Gastrocnemius medialis (tissue), 4 donors: ENCODE measurements at regions not wholly inside any gene's neighbourhood (a gene's known extent, or its start where the extent isn't known, plus 50 kb on each side); places are given as distances from the start of the nearest gene placed in this dataset.

Source experiments
- ATAC-seq, 2 donors: fragments of 150-250 bp; one replicate each; pipeline ENCODE4 v1.9.1; 2016
- DNase-seq, 2 donors: peaks; one replicate each; pipeline ENCODE4 v3.0.0-alpha.2; 2019
- H3K27ac ChIP-seq, 4 donors: fragments of 200-600 bp; sonication (generic); 1 replicate in 1 of 4; 2 replicates in 3 of 4; pipeline ENCODE4 v1.5.1; 2016 to 2018; ENCODE audit warnings: mild to moderate bottlenecking in 2 of 4, moderate library complexity in 1 of 4
- H3K27me3 ChIP-seq, 3 donors: fragments of 200-600 bp; sonication (generic) in 2 of 3; 1 replicate in 1 of 3; 2 replicates in 2 of 3; pipeline versions ENCODE4 v1.5.1 to v1.6.0; 2016 to 2019; ENCODE audit warnings: mild to moderate bottlenecking in 1 of 3, moderate library complexity in 1 of 3
- H3K36me3 ChIP-seq, 2 donors: fragments of 200-600 bp; sonication (generic) in 1 of 2; one replicate each; pipeline ENCODE4 v1.5.1; 2017 to 2018
- H3K4me1 ChIP-seq, 2 donors: fragments of 200-600 bp; sonication (generic) in 1 of 2; one replicate each; pipeline ENCODE4 v1.5.1; 2016 to 2017; ENCODE audit warnings: mild to moderate bottlenecking in 2 of 2
- H3K4me3 ChIP-seq, 4 donors: fragments of 200-600 bp; sonication (generic) in 3 of 4; 1 replicate in 1 of 4; 2 replicates in 3 of 4; pipeline ENCODE4 v1.5.1; 2016 to 2019; ENCODE audit warnings: mild to moderate bottlenecking in 2 of 4
- H3K9me3 ChIP-seq, 3 donors: fragments of 200-600 bp; sonication (generic) in 2 of 3; 1 replicate in 1 of 3; 2 replicates in 2 of 3; pipeline ENCODE4 v1.5.1; 2016 to 2019
- POLR2A ChIP-seq, 2 donors: fragments of 450-650 bp; IDR thresholded peaks; one replicate each; pipeline ENCODE4 v1.6.1; 2017; ENCODE audit warnings: antibody characterized with exemption in 2 of 2, mild to moderate bottlenecking in 2 of 2, moderate library complexity in 2 of 2
- in situ Hi-C, 4 donors: fragments of 200-750 bp; cut with MboI; loops; one replicate each; pipeline versions ENCODE4 v1.15.0 to v1.8.0; 2017; ENCODE audit warnings: low sequenced_read_pairs in 4 of 4
- intact Hi-C: fragments of 100-400 bp; cut with DNase I; formaldehyde crosslinking; loops from one replicate; pipeline ENCODE4 v1.15.1; 2023; ENCODE audit warnings: low total_unique reads
- TF ChIP-seq, protein P1 (sequence below), 5 experiments: fragments of 450-650 bp in 3 of 5; fragments of 200-600 bp in 2 of 5; sonication (generic) in 2 of 5; IDR thresholded peaks in 4 of 5; conservative IDR thresholded peaks in 1 of 5; 1 replicate in 4 of 5; 2 replicates in 1 of 5; pipeline ENCODE4 v1.5.1; 2016 to 2019; ENCODE audit warnings: antibody characterized with exemption in 5 of 5, mild to moderate bottlenecking in 3 of 5, moderate library complexity in 3 of 5

DNA sequence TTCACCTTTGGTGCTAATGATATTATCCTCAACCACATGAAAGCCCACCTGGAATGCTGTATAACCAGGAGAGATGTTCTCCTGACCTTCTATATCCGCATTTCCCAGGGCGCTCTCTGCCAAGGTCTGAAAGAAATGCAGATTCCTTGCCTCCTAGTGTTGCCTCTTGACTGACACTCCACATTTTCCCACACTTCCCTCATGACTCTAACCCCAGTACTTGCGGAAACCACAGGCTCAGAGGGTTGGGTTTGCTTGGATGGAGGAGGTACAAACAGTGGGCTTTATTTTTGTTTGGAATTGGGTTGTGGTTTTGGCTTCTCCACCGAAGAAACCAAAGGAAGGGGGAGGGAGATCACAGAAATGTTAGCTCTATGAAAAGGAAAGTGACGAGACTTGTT lies 222.9 kb upstream of the CELF2 start:
- DNase-seq: no peak
- intact Hi-C loops (no loop called here), in situ Hi-C loops (no loop called here)
- H3K27me3 ChIP-seq: peaks cover 0 to 9% (median 4%) of the 10 kb centered on the region in 3 donors
- H3K4me1 ChIP-seq: peaks cover 0 to 19% of the 10 kb centered on the region in 2 donors
- no peak overlapping the region for H3K27ac ChIP-seq
- no peaks in the 10 kb centered on the region for H3K9me3 ChIP-seq
- no peak for ATAC-seq
- no peak overlapping the region for H3K4me3 ChIP-seq
- TF ChIP-seq POLR2A (IDR thresholded peaks at IDR 0.05): no peak
- TF ChIP-seq, protein P1, sequence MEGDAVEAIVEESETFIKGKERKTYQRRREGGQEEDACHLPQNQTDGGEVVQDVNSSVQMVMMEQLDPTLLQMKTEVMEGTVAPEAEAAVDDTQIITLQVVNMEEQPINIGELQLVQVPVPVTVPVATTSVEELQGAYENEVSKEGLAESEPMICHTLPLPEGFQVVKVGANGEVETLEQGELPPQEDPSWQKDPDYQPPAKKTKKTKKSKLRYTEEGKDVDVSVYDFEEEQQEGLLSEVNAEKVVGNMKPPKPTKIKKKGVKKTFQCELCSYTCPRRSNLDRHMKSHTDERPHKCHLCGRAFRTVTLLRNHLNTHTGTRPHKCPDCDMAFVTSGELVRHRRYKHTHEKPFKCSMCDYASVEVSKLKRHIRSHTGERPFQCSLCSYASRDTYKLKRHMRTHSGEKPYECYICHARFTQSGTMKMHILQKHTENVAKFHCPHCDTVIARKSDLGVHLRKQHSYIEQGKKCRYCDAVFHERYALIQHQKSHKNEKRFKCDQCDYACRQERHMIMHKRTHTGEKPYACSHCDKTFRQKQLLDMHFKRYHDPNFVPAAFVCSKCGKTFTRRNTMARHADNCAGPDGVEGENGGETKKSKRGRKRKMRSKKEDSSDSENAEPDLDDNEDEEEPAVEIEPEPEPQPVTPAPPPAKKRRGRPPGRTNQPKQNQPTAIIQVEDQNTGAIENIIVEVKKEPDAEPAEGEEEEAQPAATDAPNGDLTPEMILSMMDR (IDR thresholded peaks at IDR 0.05 in 4 of 5, conservative IDR thresholded peaks at IDR 0.05 in 1 of 5): no peak
- H3K36me3 ChIP-seq: no peaks in the 10 kb centered on the region

DNA sequence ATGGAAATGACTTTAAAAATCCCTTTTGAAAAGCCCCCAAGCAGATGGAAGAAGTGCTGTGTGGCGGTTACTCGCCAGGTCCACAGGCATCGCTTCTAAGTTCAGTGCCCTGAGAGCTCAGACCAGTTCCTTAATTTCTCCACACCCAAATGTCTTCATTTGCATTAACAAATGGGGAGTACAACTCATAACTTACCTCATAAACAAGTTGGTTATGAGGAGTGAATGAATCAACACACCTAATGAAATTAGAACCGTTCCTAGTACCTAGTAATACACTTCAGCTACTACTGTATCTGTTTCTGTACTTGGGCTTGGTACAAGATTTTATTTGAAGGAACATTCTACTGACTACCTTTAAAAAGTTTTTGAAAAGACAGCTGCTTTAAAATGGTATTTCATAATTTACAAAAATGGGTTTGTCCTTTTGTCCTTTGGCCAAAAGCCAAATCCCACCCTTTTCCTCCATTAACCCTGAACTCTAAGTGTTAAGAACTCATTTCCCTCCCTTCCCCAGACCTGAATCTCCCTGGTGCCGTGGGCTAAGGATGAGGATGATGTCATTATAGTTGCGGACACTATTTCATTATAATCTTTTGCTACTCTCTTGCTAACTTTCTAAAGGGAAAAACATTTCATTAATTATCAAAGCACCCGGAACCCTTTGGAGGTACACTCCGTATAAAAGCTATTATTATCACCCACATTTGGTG lies 221.5 kb upstream of the CELF2 start:
- H3K27ac ChIP-seq: peak overlapping the region; percentile 49 to 62 (median 60)
- ATAC-seq (peak in 1 of 2 donors; percentile 39), DNase-seq (no peak)
- no peaks in the 10 kb centered on the region for H3K36me3 ChIP-seq
- peaks cover 0 to 9% (median 4%) of the 10 kb centered on the region in 3 donors for H3K27me3 ChIP-seq
- peak overlapping the region in 1 of 4 donors; percentile 15 for H3K4me3 ChIP-seq
- peaks cover 0 to 19% of the 10 kb centered on the region in 2 donors for H3K4me1 ChIP-seq
- no peak for TF ChIP-seq POLR2A (IDR thresholded peaks at IDR 0.05)
- TF ChIP-seq, protein P1 (IDR thresholded peaks at IDR 0.05 in 4 of 5, conservative IDR thresholded peaks at IDR 0.05 in 1 of 5): no peak
- in situ Hi-C loops: no loop called here
- intact Hi-C loops: no loop called here
- no peaks in the 10 kb centered on the region for H3K9me3 ChIP-seq

GRCh38 chr10:10796774-10797415 lies 220.8 kb upstream of the CELF2 start:
- H3K4me3 ChIP-seq: peak overlapping the region in 1 of 4 donors; percentile 15
- peaks cover 0 to 9% (median 4%) of the 10 kb centered on the region in 3 donors for H3K27me3 ChIP-seq
- no peak for DNase-seq
- H3K36me3 ChIP-seq: no peaks in the 10 kb centered on the region
- H3K9me3 ChIP-seq: no peaks in the 10 kb centered on the region
- in situ Hi-C loops (no loop called here), intact Hi-C loops (no loop called here)
- TF ChIP-seq, protein P1 (IDR thresholded peaks at IDR 0.05 in 4 of 5, conservative IDR thresholded peaks at IDR 0.05 in 1 of 5): no peak
- no peak for TF ChIP-seq POLR2A (IDR thresholded peaks at IDR 0.05)
- ATAC-seq: peak in 1 of 2 donors; percentile 24
- peak overlapping the region; percentile 49 to 62 (median 60) for H3K27ac ChIP-seq
- peaks cover 0 to 19% of the 10 kb centered on the region in 2 donors for H3K4me1 ChIP-seq

- Histone ChIP-seq H3K9me3 (no peaks in the 10 kb centered on the region), H3K4me3 (peak overlapping the region in 1 of 4 donors; percentile 5), H3K4me1 (peaks cover 0 to 19% of the 10 kb centered on the region in 2 donors), H3K27ac (peak overlapping the region; percentile 49 to 62 (median 60)), H3K27me3 (peaks cover 0 to 7% (median 4%) of the 10 kb centered on the region in 3 donors), H3K36me3 (no peaks in the 10 kb centered on the region)
- no peak for DNase-seq
- no peak for ATAC-seq
- in situ Hi-C loops (no loop called here), intact Hi-C loops (no loop called here)
- TF ChIP-seq, protein P1 (IDR thresholded peaks at IDR 0.05 in 4 of 5, conservative IDR thresholded peaks at IDR 0.05 in 1 of 5): no peak
- TF ChIP-seq POLR2A (IDR thresholded peaks at IDR 0.05): no peak
Observed at GRCh38 chr10:10797513-10797912, 220.2 kb upstream of the CELF2 start.
